CD8-positive, alpha-beta memory T cell (primary cell): ENCODE measurements at regions not wholly inside any gene's neighbourhood (a gene's known extent, or its start where the extent isn't known, plus 50 kb on each side); places are given as distances from the start of the nearest gene placed in this dataset.

Experiments
- CTCF ChIA-PET: fragments of 350-600 bp; sonication (Branson Sonifier 250); formaldehyde crosslinking; loops from one replicate; lab custom pipeline; 2021; ENCODE audit warnings: antibody characterized with exemption; lab: Charles Lee
- POLR2A ChIA-PET: fragments of 350-600 bp; sonication (Branson Sonifier 250); formaldehyde crosslinking; loops from one replicate; lab custom pipeline; 2021; ENCODE audit warnings: antibody characterized with exemption; lab: Charles Lee
- DNase-seq, 5 donors: peaks; one replicate each; pipeline versions ENCODE4 v3.0.0 to v3.0.0-alpha.2; 2020 to 2022; ENCODE audit warnings: mixed read lengths in 1 of 5
- H3K27ac ChIP-seq: one replicate; pipeline ENCODE4 v1.7.0; 2013; ENCODE audit warnings: low read depth, mild to moderate bottlenecking, low read length, moderate library complexity
- H3K27me3 ChIP-seq: 2 replicates; pipeline ENCODE4 v1.7.0; 2013; ENCODE audit warnings: low read length, mild to moderate bottlenecking; ENCODE audit not compliant: insufficient read depth, poor library complexity, severe bottlenecking
- H3K36me3 ChIP-seq: 2 replicates; pipeline ENCODE4 v1.7.0; 2013; ENCODE audit warnings: mild to moderate bottlenecking, low read length, moderate library complexity; ENCODE audit not compliant: insufficient read depth
- H3K4me1 ChIP-seq: 2 replicates; pipeline ENCODE4 v1.7.0; 2013; ENCODE audit warnings: mild to moderate bottlenecking, low read length, moderate library complexity; ENCODE audit not compliant: insufficient read depth
- H3K4me3 ChIP-seq: 2 replicates; pipeline ENCODE4 v1.7.0; 2013; ENCODE audit warnings: mild to moderate bottlenecking, low read length
- H3K9me3 ChIP-seq: 2 replicates; pipeline ENCODE4 v1.7.0; 2013; ENCODE audit warnings: mild to moderate bottlenecking, low read length
- H3K27ac Mint-ChIP-seq, 8 donors: one replicate each; pipeline ENCODE4 v1.8.0; 2020 to 2021; ENCODE audit warnings: mixed read lengths in 8 of 8, mild to moderate bottlenecking in 6 of 8, inconsistent platforms in 3 of 8, moderate library complexity in 3 of 8
- H3K27me3 Mint-ChIP-seq, 2 donors: one replicate each; pipeline ENCODE4 v1.8.0; 2020 to 2021; ENCODE audit warnings: mixed read lengths in 2 of 2, mild to moderate bottlenecking in 1 of 2, moderate library complexity in 1 of 2
- H3K36me3 Mint-ChIP-seq, 3 donors: one replicate each; pipeline ENCODE4 v1.8.0; 2020 to 2021; ENCODE audit warnings: mixed read lengths in 3 of 3, inconsistent platforms in 1 of 3, mild to moderate bottlenecking in 1 of 3
- H3K4me1 Mint-ChIP-seq, 3 donors: one replicate each; pipeline ENCODE4 v1.8.0; 2020 to 2021; ENCODE audit warnings: mixed read lengths in 3 of 3, inconsistent platforms in 1 of 3, mild to moderate bottlenecking in 1 of 3
- H3K4me3 Mint-ChIP-seq, 7 donors: one replicate each; pipeline ENCODE4 v1.8.0; 2020 to 2021; ENCODE audit warnings: mixed read lengths in 7 of 7, mild to moderate bottlenecking in 6 of 7, moderate library complexity in 4 of 7, inconsistent platforms in 2 of 7
- H3K9me3 Mint-ChIP-seq, 5 donors: one replicate each; pipeline ENCODE4 v1.8.0; 2020 to 2022; ENCODE audit warnings: mixed read lengths in 5 of 5, mild to moderate bottlenecking in 3 of 5, moderate library complexity in 2 of 5, inconsistent platforms in 1 of 5

GRCh38 chr15:70293138-70293537 is 195.4 kb upstream of the TLE3 start:
- H3K9me3 ChIP-seq = no peaks in the 10 kb centered on the region
- H3K36me3 ChIP-seq = no peaks in the 10 kb centered on the region
- H3K4me3 ChIP-seq = no peak overlapping the region
- no peak for DNase-seq
- ChIA-PET CTCF (no interaction called here), POLR2A (interaction anchor here (0.7 kb wide), 1 partner anchor 100 kb away, joined by 4 read pairs; no protein-coding TSS in a partner anchor)
- Mint-ChIP-seq H3K4me1 (peaks cover 3 to 14% (median 9%) of the 10 kb centered on the region in 3 donors), H3K27me3 (peaks cover 0 to 4% of the 10 kb centered on the region in 2 donors), H3K9me3 (no peaks in the 10 kb centered on the region), H3K36me3 (no peaks in the 10 kb centered on the region), H3K27ac (no peak overlapping the region), H3K4me3 (no peak overlapping the region)
- no peak overlapping the region for H3K27ac ChIP-seq
- no peaks in the 10 kb centered on the region for H3K4me1 ChIP-seq
- H3K27me3 ChIP-seq = no peaks in the 10 kb centered on the region

GRCh38 chr15:70292076-70292760 is 194.5 kb upstream of the TLE3 start:
- no peaks in the 10 kb centered on the region for H3K9me3 ChIP-seq
- H3K9me3 Mint-ChIP-seq = no peaks in the 10 kb centered on the region
- no peaks in the 10 kb centered on the region for H3K27me3 ChIP-seq
- no peaks in the 10 kb centered on the region for H3K36me3 ChIP-seq
- CTCF ChIA-PET = no interaction called here
- no peaks in the 10 kb centered on the region for H3K36me3 Mint-ChIP-seq
- no peak overlapping the region for H3K4me3 ChIP-seq
- peaks cover 3 to 13% (median 9%) of the 10 kb centered on the region in 3 donors for H3K4me1 Mint-ChIP-seq
- no peak for DNase-seq
- no peaks in the 10 kb centered on the region for H3K4me1 ChIP-seq
- H3K27ac ChIP-seq = no peak overlapping the region
- no peak overlapping the region for H3K27ac Mint-ChIP-seq
- H3K27me3 Mint-ChIP-seq = peaks cover 0 to 4% of the 10 kb centered on the region in 2 donors
- POLR2A ChIA-PET = no interaction called here
- no peak overlapping the region for H3K4me3 Mint-ChIP-seq

GRCh38 chr15:70291305-70292075 is 193.8 kb upstream of the TLE3 start:
- Mint-ChIP-seq H3K36me3 (no peaks in the 10 kb centered on the region), H3K27me3 (peaks cover 0 to 4% of the 10 kb centered on the region in 2 donors), H3K9me3 (no peaks in the 10 kb centered on the region), H3K4me3 (no peak overlapping the region), H3K27ac (peak overlapping the region in 1 of 8 donors; percentile 51), H3K4me1 (peaks cover 2 to 7% (median 6%) of the 10 kb centered on the region in 3 donors)
- CTCF ChIA-PET = no interaction called here
- Histone ChIP-seq H3K27ac (no peak overlapping the region), H3K4me3 (no peak overlapping the region), H3K9me3 (no peaks in the 10 kb centered on the region), H3K4me1 (no peaks in the 10 kb centered on the region), H3K36me3 (no peaks in the 10 kb centered on the region), H3K27me3 (no peaks in the 10 kb centered on the region)
- POLR2A ChIA-PET = no interaction called here
- no peak for DNase-seq

- POLR2A ChIA-PET = no interaction called here
- Histone ChIP-seq H3K9me3 (no peaks in the 10 kb centered on the region), H3K4me3 (no peak overlapping the region), H3K27me3 (no peaks in the 10 kb centered on the region), H3K27ac (no peak overlapping the region), H3K4me1 (no peaks in the 10 kb centered on the region), H3K36me3 (no peaks in the 10 kb centered on the region)
- no peaks in the 10 kb centered on the region for H3K4me1 Mint-ChIP-seq
- CTCF ChIA-PET = no interaction called here
- no peaks in the 10 kb centered on the region for H3K36me3 Mint-ChIP-seq
- H3K27ac Mint-ChIP-seq = no peak overlapping the region
- H3K4me3 Mint-ChIP-seq = no peak overlapping the region
- H3K9me3 Mint-ChIP-seq = no peaks in the 10 kb centered on the region
- DNase-seq = no peak
- H3K27me3 Mint-ChIP-seq = peaks cover 0 to 4% of the 10 kb centered on the region in 2 donors
Observed at GRCh38 chr15:70290708-70291107, 193.0 kb upstream of the TLE3 start.

- DNase-seq = no peak
- H3K27ac Mint-ChIP-seq = peak overlapping the region in 1 of 8 donors; percentile 65
- H3K4me3 Mint-ChIP-seq = no peak overlapping the region
- Histone ChIP-seq H3K9me3 (no peaks in the 10 kb centered on the region), H3K4me3 (no peak overlapping the region), H3K27ac (no peak overlapping the region), H3K36me3 (no peaks in the 10 kb centered on the region), H3K27me3 (no peaks in the 10 kb centered on the region), H3K4me1 (no peaks in the 10 kb centered on the region)
- peaks cover 0 to 11% (median 6%) of the 10 kb centered on the region in 3 donors for H3K4me1 Mint-ChIP-seq
- peaks cover 0 to 4% of the 10 kb centered on the region in 2 donors for H3K27me3 Mint-ChIP-seq
- ChIA-PET POLR2A (no interaction called here), CTCF (interaction anchor here (0.6 to 0.8 kb wide), 2 partner anchors 11 to 786 kb away, joined by 3 read pairs; no protein-coding TSS in a partner anchor)
- no peaks in the 10 kb centered on the region for H3K9me3 Mint-ChIP-seq
- no peaks in the 10 kb centered on the region for H3K36me3 Mint-ChIP-seq
Observed at GRCh38 chr15:70289191-70289955, 191.7 kb upstream of the TLE3 start.

- Histone ChIP-seq H3K4me1 (no peaks in the 10 kb centered on the region), H3K27me3 (no peaks in the 10 kb centered on the region), H3K27ac (no peak overlapping the region), H3K4me3 (no peak overlapping the region), H3K9me3 (no peaks in the 10 kb centered on the region), H3K36me3 (no peaks in the 10 kb centered on the region)
- no peak overlapping the region for H3K4me3 Mint-ChIP-seq
- CTCF ChIA-PET = interaction anchor here (0.5 kb wide), 1 partner anchor 713 kb away, joined by 3 read pairs; no protein-coding TSS in a partner anchor
- no peak for DNase-seq
- H3K4me1 Mint-ChIP-seq = peaks cover 0 to 11% (median 6%) of the 10 kb centered on the region in 3 donors
- POLR2A ChIA-PET = no interaction called here
- no peaks in the 10 kb centered on the region for H3K36me3 Mint-ChIP-seq
- peaks cover 0 to 4% of the 10 kb centered on the region in 2 donors for H3K27me3 Mint-ChIP-seq
- H3K9me3 Mint-ChIP-seq = no peaks in the 10 kb centered on the region
- no peak overlapping the region for H3K27ac Mint-ChIP-seq
Observed at GRCh38 chr15:70286113-70286806, 188.5 kb upstream of the TLE3 start.

GRCh38 chr15:70284438-70285214 is 186.9 kb upstream of the TLE3 start:
- no peaks in the 10 kb centered on the region for H3K4me1 ChIP-seq
- Mint-ChIP-seq H3K27me3 (peaks cover 0 to 2% of the 10 kb centered on the region in 2 donors), H3K4me3 (no peak overlapping the region), H3K4me1 (peaks cover 0 to 11% (median 6%) of the 10 kb centered on the region in 3 donors), H3K9me3 (no peaks in the 10 kb centered on the region), H3K27ac (no peak overlapping the region), H3K36me3 (no peaks in the 10 kb centered on the region)
- H3K27me3 ChIP-seq = no peaks in the 10 kb centered on the region
- H3K4me3 ChIP-seq = no peak overlapping the region
- no peak overlapping the region for H3K27ac ChIP-seq
- no peak for DNase-seq
- CTCF ChIA-PET = interaction anchor here (1.0 kb wide), 1 partner anchor 26 kb away, joined by 3 read pairs; no protein-coding TSS in a partner anchor
- H3K36me3 ChIP-seq = no peaks in the 10 kb centered on the region
- POLR2A ChIA-PET = no interaction called here
- no peaks in the 10 kb centered on the region for H3K9me3 ChIP-seq
